Stimulated activated CD4-positive, alpha-beta T cell treated with anti-CD3 and anti-CD28 coated beads, Interleukin-12 subunit alpha, Interleukin-12 subunit beta, amount 100 ng/mL, for 24 hours (primary cell): ENCODE measurements at regions not wholly inside any gene's neighbourhood (a gene's known extent, or its start where the extent isn't known, plus 50 kb on each side); places are given as distances from the start of the nearest gene placed in this dataset.

ENCODE experiments used
- DNase-seq, 2 experiments: peaks; one replicate each; pipeline ENCODE4 v3.0.0-alpha.2; 2020; ENCODE audit warnings: low read depth in 2 of 2

GRCh38 chr9:18229992-18230676 lies 243.8 kb upstream of the ADAMTSL1 start:
- no peak for DNase-seq

DNA sequence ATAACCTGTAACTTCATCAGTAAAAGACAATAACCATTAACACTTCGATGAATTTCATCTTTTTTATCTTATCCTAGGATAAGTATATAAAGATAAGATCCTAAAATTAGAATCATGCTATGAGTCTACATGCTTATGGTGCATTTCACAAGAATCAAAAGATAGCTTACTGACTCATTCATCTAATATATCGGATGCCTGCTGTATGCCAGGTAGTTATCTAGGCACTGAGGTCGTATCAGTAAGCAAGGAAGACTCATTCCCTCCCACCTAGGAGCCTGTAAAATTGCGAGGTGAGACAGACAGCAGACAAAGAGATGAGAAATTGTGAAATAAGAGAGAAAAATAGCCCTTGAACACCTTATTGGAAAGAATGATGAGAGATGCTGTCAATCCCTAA lies 240.6 kb upstream of the ADAMTSL1 start:
- no peak for DNase-seq

GRCh38 chr9:18233776-18234445 lies 240.0 kb upstream of the ADAMTSL1 start:
- DNase-seq: no peak

GRCh38 chr9:18235181-18235908 lies 238.6 kb upstream of the ADAMTSL1 start:
- no peak for DNase-seq

DNA sequence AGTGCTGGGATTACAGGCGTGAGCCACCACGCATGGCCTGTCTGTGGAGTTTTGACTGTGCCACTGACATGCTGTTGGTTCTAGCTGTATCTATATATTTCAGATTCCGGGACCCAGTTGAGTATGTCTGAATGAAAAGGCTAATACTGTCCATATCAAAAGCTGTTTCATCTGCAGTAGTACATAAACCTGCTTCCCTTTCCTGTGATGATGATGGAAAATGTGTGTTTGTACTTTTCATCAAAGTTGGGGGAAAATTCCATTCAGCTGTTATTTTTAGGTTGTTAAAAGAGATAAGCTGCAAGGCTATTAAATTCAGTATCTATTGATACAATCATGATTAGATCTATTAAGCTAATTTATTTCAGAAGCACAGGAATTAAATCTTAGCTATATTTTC lies 237.6 kb upstream of the ADAMTSL1 start:
- DNase-seq: no peak

DNA sequence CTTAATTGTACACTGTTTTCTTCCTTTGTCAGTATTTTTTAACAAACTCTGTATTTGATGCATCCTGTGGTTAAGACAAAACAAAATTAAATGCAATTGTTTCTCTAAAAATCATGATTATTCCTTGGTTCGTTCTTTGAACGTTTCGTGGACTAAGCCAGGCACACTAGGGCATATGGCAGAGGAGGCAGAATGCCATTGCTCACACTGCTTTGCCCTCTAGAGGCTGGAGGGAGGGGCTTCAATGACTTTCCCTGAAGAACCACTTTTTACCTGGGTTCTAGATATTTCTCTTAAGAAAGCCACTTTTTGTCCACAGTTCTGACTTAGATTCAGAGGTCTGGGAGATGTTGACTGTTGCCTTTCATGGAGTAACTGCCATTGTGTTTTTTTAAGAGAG lies 236.2 kb upstream of the ADAMTSL1 start:
- no peak for DNase-seq

DNA sequence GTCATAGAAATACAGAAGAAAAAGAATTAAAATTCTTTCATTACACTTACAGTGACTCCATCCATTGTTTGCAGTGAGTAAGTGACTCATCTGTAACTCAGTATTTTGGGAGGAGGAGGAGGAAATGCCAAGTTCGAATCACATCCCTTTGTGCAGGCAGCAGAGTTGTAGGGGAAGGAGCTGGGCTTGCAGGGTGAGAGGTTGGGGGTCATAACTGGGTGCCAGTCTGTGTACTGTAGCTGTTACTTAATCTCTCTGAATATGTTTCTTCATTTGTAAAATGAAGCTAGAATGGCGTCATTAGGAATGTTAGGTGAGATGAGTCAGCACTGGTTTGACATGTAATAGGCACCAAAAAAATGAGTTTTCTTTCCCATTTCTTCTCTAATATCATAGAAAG lies 235.7 kb upstream of the ADAMTSL1 start:
- DNase-seq: no peak

- no peak for DNase-seq
Observed at GRCh38 chr9:18238752-18239447, 235.1 kb upstream of the ADAMTSL1 start.

DNA sequence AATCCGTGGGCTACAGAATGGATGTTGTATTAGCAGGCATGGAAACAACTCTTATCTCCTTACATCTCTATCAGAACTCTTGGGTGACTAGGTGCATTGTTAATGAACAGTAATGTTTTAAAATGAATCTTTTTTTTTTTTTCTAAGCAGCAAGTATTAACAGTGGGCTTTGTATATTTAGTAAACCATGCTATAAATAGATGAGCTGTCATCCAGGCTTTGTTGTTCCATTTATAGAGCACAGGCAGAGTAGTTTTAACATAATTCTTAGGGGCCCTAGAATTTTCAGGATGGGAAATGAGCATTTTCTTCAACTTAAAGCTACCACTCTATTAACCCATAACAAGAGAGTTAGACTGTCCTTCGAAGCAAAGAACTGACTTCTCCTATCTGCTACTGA lies 233.7 kb upstream of the ADAMTSL1 start:
- DNase-seq: no peak

- no peak for DNase-seq
Observed at GRCh38 chr9:18245911-18246310, 228.0 kb upstream of the ADAMTSL1 start.

GRCh38 chr9:18250053-18250452 lies 223.9 kb upstream of the ADAMTSL1 start:
- DNase-seq: no peak

GRCh38 chr9:18253950-18254349 lies 220.0 kb upstream of the ADAMTSL1 start:
- DNase-seq: no peak

- peak; percentile 43 to 57 for DNase-seq
Observed at GRCh38 chr9:18255158-18255629, 218.8 kb upstream of the ADAMTSL1 start.

GRCh38 chr9:18255747-18256146 lies 218.2 kb upstream of the ADAMTSL1 start:
- no peak for DNase-seq

- no peak for DNase-seq
Observed at GRCh38 chr9:18256568-18256967, 217.4 kb upstream of the ADAMTSL1 start.

GRCh38 chr9:18260521-18260920 lies 213.4 kb upstream of the ADAMTSL1 start:
- no peak for DNase-seq

GRCh38 chr9:18261181-18261580 lies 212.8 kb upstream of the ADAMTSL1 start:
- no peak for DNase-seq

DNA sequence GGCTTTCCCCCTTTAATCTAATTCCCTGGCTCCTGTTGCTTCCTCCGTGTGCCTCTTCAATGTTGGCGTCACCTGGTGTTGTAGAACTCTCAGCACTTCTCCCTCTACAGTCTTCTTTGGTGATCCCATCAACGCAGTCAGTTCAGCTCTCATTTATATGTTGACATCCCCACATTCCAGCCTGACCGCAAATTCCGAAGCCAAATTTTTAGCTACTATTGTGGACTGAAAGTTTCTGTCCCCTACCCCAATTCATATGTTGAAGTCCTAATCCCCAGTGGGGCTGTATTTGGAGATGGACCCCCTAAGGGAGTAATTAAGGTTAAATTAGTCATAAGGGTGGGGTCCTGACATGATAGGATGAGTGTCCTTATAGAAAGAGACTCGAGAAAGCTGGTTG lies 210.6 kb upstream of the ADAMTSL1 start:
- no peak for DNase-seq

DNA sequence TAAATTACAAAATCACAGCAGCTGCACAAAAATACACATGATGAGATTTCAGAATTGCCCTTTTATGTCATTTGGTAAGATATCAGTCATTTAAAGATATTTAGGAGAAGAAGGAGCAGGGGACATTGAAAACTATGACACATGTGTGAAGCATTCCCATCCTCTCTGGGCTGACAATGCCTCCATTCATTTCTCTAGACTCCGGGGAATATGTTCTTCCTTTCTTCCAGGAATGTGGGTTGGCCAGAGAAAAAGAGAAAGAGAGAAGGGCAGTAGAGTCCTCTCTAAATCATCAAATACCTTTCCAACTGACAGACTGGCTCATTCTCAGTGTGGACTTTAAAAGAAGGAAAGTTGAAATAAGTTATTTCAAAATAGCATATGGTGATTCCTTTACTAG lies 205.6 kb upstream of the ADAMTSL1 start:
- DNase-seq: no peak

- no peak for DNase-seq
Observed at GRCh38 chr9:18269561-18269960, 204.4 kb upstream of the ADAMTSL1 start.

DNA sequence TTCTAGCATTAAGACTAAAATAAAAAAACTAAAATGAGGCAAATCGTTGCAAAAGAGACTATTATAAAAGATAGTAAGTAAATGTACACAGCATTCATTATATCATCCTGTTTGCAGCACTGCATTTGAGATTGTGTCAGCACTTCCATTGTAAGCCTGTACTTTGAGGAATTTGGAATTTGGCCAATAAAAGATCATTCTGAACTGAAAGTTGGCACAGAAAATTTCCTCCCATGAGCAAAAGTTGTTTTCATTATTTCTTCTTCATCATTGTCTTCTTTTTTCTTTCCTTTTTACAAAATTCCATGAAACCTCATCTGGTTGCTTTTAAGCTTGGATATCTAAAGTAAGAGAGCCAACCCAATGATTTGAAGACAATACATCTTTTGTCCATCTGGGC lies 199.3 kb upstream of the ADAMTSL1 start:
- DNase-seq: no peak

DNA sequence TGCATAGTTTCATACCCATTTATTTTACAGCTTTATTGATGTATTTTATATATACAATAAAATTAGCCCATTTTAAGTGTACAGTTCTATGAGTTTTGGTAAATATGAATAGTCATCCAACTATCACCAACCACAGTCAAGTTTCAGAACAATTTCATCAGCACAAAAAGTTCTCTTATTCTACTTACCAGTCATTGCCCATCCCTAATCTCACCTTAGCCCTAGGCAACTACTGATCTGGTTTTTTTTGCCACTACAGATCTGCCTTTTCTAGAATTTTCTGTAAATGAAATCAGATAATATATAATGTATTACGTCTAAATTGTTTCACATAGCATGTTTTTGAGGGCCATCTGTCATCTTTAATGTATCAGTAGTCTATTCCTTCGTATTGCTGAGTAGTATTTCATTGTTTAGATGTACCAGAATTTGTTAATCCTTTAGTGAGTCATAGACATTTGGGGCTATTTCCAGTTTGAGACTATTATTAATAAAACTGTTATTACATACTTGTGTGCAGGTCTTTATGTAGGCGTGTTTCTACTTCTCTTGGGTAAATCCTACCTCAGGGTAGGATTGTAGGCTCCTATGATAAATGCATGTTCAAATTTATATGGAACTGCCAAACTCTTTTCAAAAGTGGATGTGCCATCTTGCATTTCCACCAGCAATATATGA lies 198.5 kb upstream of the ADAMTSL1 start:
- DNase-seq: no peak
